Hypothalamus (tissue), 51 donors: ENCODE measurements at regions not wholly inside any gene's neighbourhood (a gene's known extent, or its start where the extent isn't known, plus 50 kb on each side); places are given as distances from the start of the nearest gene placed in this dataset.
A peak's percentile ranks its signal among the peaks of the same experiment; 100 is the strongest.

ENCODE experiments used
- DNase-seq, 51 donors: peaks; one replicate each; lab custom pipeline; 2025; lab: John Stamatoyannopoulos, UW

GRCh38 chr4:54933579-54933978 is 191.8 kb downstream of the KDR start:
- DNase-seq = no peak

- DNase-seq = no peak
Observed at GRCh38 chr4:54930226-54930625, 195.2 kb downstream of the KDR start.

GRCh38 chr4:54929459-54929858 is 195.9 kb downstream of the KDR start:
- DNase-seq = peak in 4 of 51 donors; percentile 0 to 26 (median 4)

- DNase-seq = no peak
Observed at GRCh38 chr4:54924891-54925290, 200.5 kb downstream of the KDR start.

GRCh38 chr4:54915276-54915675 is 210.1 kb downstream of the KDR start:
- DNase-seq = no peak

- DNase-seq = no peak
Observed at GRCh38 chr4:54914781-54915180, 210.6 kb downstream of the KDR start.

- no peak for DNase-seq
Observed at GRCh38 chr4:54913751-54914526, 211.5 kb downstream of the KDR start.

- no peak for DNase-seq
Observed at GRCh38 chr4:54912155-54912554, 213.2 kb downstream of the KDR start.

- DNase-seq = no peak
Observed at GRCh38 chr4:54909961-54910360, 215.4 kb downstream of the KDR start.

GRCh38 chr4:54908763-54909162 is 216.6 kb downstream of the KDR start:
- DNase-seq = no peak

GRCh38 chr4:54904953-54905352 is 220.4 kb downstream of the KDR start:
- no peak for DNase-seq

GRCh38 chr4:54902976-54903375 is 222.4 kb downstream of the KDR start:
- no peak for DNase-seq

- DNase-seq = no peak
Observed at GRCh38 chr4:54902271-54902670, 223.1 kb downstream of the KDR start.

GRCh38 chr4:54901202-54901601 is 224.2 kb downstream of the KDR start:
- DNase-seq = no peak

GRCh38 chr4:54898656-54899340 is 226.6 kb downstream of the KDR start:
- DNase-seq = no peak

- no peak for DNase-seq
Observed at GRCh38 chr4:54898056-54898562, 227.3 kb downstream of the KDR start.

- DNase-seq = no peak
Observed at GRCh38 chr4:54897590-54897989, 227.8 kb downstream of the KDR start.

GRCh38 chr4:54882616-54883015 is 224.9 kb downstream of the KIT start:
- DNase-seq = no peak

- DNase-seq = no peak
Observed at GRCh38 chr4:54879576-54879975, 221.8 kb downstream of the KIT start.

GRCh38 chr4:54877006-54877405 is 219.2 kb downstream of the KIT start:
- no peak for DNase-seq

- DNase-seq = no peak
Observed at GRCh38 chr4:54872261-54872660, 214.5 kb downstream of the KIT start.
